ENCODE measurements at regions not wholly inside any gene's neighbourhood (a gene's known extent, or its start where the extent isn't known, plus 50 kb on each side); places are given as distances from the start of the nearest gene placed in this dataset.

DNA sequence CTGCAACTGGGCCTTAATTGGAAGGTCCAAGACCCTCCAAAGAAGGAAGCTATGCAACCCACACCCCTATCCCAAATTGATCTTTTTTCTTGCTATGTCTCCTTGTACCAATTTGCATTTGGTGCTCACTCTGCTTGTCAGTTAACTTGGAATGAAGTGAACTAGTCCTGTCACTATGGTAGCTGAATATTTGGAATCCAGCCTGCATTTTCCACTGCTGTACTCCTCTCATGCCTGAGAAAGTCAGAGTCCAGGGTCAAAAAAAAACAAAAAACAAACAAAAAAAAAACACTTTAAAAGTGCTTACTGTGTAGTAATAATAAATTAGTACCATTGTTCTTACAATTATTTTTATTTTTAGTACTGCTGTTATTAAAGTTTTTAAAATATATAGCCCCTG lies 462.8 kb upstream of the SLC8A1 start:
- no peaks in the 10 kb centered on the region for H3K36me3 Mint-ChIP-seq (ENCODE audit: unreplicated experiment)

GRCh38 chr2:40915651-40916050 lies 463.8 kb upstream of the SLC8A1 start:
- no peak for DNase-seq (ENCODE audit: extremely low spot score, unreplicated experiment)
- TF ChIP-seq, protein P1, sequence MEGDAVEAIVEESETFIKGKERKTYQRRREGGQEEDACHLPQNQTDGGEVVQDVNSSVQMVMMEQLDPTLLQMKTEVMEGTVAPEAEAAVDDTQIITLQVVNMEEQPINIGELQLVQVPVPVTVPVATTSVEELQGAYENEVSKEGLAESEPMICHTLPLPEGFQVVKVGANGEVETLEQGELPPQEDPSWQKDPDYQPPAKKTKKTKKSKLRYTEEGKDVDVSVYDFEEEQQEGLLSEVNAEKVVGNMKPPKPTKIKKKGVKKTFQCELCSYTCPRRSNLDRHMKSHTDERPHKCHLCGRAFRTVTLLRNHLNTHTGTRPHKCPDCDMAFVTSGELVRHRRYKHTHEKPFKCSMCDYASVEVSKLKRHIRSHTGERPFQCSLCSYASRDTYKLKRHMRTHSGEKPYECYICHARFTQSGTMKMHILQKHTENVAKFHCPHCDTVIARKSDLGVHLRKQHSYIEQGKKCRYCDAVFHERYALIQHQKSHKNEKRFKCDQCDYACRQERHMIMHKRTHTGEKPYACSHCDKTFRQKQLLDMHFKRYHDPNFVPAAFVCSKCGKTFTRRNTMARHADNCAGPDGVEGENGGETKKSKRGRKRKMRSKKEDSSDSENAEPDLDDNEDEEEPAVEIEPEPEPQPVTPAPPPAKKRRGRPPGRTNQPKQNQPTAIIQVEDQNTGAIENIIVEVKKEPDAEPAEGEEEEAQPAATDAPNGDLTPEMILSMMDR (IDR thresholded peaks at IDR 0.05), result no peak
- Mint-ChIP-seq H3K4me3 (ENCODE audit: unreplicated experiment) (no peak overlapping the region), H3K27ac (ENCODE audit: unreplicated experiment) (no peak overlapping the region), H3K27me3 (ENCODE audit: unreplicated experiment) (peaks cover 15% of the 10 kb centered on the region), H3K4me1 (ENCODE audit: unreplicated experiment) (no peaks in the 10 kb centered on the region), H3K36me3 (ENCODE audit: unreplicated experiment) (no peaks in the 10 kb centered on the region), H3K9me3 (ENCODE audit: unreplicated experiment) (no peaks in the 10 kb centered on the region)

More for the DNA sequence above, 462.8 kb upstream of the SLC8A1 start:
- no peak for DNase-seq (ENCODE audit: extremely low spot score, unreplicated experiment)
- no peak overlapping the region for H3K27ac Mint-ChIP-seq (ENCODE audit: unreplicated experiment)
- H3K27me3 Mint-ChIP-seq (ENCODE audit: unreplicated experiment), result peaks cover 15% of the 10 kb centered on the region
- no peaks in the 10 kb centered on the region for H3K4me1 Mint-ChIP-seq (ENCODE audit: unreplicated experiment)
- TF ChIP-seq, protein P1 (IDR thresholded peaks at IDR 0.05), result no peak
- H3K9me3 Mint-ChIP-seq (ENCODE audit: unreplicated experiment), result no peaks in the 10 kb centered on the region
- no peak overlapping the region for H3K4me3 Mint-ChIP-seq (ENCODE audit: unreplicated experiment)

DNA sequence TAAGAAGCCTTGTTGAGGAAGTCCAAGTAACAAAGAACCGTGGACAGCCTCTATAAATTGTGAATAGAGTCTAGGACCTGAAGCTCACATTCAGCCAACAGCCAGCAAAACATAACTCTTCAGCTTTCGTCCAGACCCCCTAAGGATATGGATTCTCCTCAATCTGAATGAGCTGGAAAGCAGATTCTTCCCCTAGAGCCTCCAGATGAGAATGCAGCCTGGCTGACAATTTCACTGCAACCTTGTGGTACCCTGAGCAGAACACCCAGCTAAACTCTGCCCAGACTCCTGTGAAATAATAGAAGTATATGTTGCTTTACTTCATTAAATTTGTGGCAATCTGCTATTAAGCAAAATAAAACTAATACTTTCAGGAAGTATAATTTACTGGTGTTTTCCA lies 483.5 kb upstream of the SLC8A1 start:
- TF ChIP-seq, protein P1 (IDR thresholded peaks at IDR 0.05), result no peak
- Mint-ChIP-seq H3K27ac (ENCODE audit: unreplicated experiment) (no peak overlapping the region), H3K4me1 (ENCODE audit: unreplicated experiment) (no peaks in the 10 kb centered on the region), H3K27me3 (ENCODE audit: unreplicated experiment) (no peaks in the 10 kb centered on the region), H3K4me3 (ENCODE audit: unreplicated experiment) (no peak overlapping the region), H3K9me3 (ENCODE audit: unreplicated experiment) (peaks cover under 1% of the 10 kb centered on the region), H3K36me3 (ENCODE audit: unreplicated experiment) (no peaks in the 10 kb centered on the region)
- no peak for DNase-seq (ENCODE audit: extremely low spot score, unreplicated experiment)

DNA sequence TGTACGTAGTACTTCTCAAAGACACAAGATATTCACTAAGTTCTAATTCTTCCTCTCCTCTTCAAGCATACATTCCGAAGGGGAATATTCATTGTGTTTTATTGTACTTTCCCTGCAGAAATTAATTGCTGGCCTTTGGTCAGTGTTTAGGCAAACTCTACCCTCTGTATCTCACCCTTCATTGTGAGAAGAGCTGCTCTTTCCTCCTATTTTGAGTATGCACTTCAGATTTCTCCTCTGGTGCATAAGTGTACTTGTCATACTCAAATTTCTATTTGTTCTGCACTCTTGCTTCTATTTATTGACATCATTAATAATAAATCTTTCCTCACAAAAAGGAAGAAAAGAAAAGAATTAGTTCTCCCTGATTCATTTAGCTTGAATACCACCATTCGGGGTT lies 485.4 kb upstream of the SLC8A1 start:
- no peak overlapping the region for H3K4me3 Mint-ChIP-seq (ENCODE audit: unreplicated experiment)
- H3K27me3 Mint-ChIP-seq (ENCODE audit: unreplicated experiment), result no peaks in the 10 kb centered on the region
- H3K27ac Mint-ChIP-seq (ENCODE audit: unreplicated experiment), result no peak overlapping the region
- no peaks in the 10 kb centered on the region for H3K4me1 Mint-ChIP-seq (ENCODE audit: unreplicated experiment)
- no peaks in the 10 kb centered on the region for H3K36me3 Mint-ChIP-seq (ENCODE audit: unreplicated experiment)
- DNase-seq (ENCODE audit: extremely low spot score, unreplicated experiment), result no peak
- peaks cover 3% of the 10 kb centered on the region for H3K9me3 Mint-ChIP-seq (ENCODE audit: unreplicated experiment)
- TF ChIP-seq, protein P1 (IDR thresholded peaks at IDR 0.05), result no peak

DNA sequence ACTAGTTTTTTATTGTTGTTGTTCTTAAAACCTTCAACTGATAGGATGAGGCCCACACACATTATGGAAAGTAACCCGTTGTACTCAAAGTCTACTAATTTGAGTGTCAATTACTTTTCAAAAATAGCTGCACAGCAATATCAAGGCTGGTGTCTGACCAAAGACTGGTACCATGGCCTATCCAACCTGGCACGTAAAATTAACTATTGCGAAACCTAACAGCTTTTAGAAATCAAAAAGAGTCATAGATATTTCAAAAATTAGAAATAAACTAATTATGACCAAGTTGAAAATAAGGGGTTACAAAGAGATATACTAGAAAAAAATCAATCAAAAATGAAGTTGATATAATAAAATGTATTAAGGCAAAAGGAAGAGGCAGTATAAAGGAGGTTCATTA lies 501.5 kb upstream of the SLC8A1 start:
- DNase-seq (ENCODE audit: extremely low spot score, unreplicated experiment), result no peak
- no peak overlapping the region for H3K4me3 Mint-ChIP-seq (ENCODE audit: unreplicated experiment)
- H3K27me3 Mint-ChIP-seq (ENCODE audit: unreplicated experiment), result peaks cover 2% of the 10 kb centered on the region
- TF ChIP-seq, protein P1 (IDR thresholded peaks at IDR 0.05), result no peak
- H3K4me1 Mint-ChIP-seq (ENCODE audit: unreplicated experiment), result no peaks in the 10 kb centered on the region
- no peaks in the 10 kb centered on the region for H3K36me3 Mint-ChIP-seq (ENCODE audit: unreplicated experiment)
- H3K9me3 Mint-ChIP-seq (ENCODE audit: unreplicated experiment), result no peaks in the 10 kb centered on the region
- no peak overlapping the region for H3K27ac Mint-ChIP-seq (ENCODE audit: unreplicated experiment)
